NCI-H1694 (cell line): ENCODE measurements at regions not wholly inside any gene's neighbourhood (a gene's known extent, or its start where the extent isn't known, plus 50 kb on each side); places are given as distances from the start of the nearest gene placed in this dataset.
A peak's percentile ranks its signal among the peaks of the same experiment; 100 is the strongest.

Experiments
- DNase-seq: peaks from one replicate; lab custom pipeline; 2025; lab: John Stamatoyannopoulos, UW

- DNase-seq, result no peak
Measured at GRCh38 chr9:134967547-134967930, 49.8 kb upstream of the FCN1 start.

DNA sequence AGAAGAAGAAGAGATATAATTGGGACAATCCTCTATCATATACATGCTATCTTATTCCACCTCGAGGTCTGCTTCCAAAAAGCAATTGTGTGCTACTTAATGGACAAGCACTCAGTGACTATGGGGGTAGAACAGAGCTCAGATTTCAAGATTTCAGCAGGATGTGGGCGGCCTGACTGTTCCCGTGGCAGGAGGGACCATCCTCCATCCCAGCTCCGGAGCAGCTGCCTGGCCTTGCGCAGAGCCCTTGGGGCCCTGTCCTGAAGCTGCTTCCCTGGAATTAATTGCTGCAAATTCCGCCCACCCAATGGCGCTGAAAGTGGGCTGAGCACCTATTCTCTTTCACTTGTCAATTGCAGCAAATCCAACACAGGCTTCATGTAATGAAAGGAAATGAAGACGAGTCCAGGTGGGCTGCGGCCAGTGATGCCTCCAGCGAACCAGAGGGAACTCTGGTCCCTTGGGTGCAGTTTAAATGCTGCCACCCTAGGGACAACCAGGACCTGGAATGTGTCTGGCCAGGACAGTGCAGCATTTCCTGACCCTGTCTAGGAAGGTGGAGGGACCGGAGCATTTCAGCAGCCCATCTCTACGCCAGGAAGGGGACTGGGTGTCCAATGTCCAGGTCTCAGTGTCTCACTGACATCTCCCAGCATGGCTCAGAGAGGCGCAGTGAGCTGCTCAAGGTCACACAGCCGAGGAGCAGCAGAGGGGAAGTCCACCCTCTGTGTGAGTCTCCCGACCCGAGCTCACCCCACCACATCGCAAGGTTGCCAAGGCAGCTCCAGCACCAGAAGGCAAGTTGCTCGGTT is 50.5 kb upstream of the FCN1 start:
- DNase-seq, result no peak

DNA sequence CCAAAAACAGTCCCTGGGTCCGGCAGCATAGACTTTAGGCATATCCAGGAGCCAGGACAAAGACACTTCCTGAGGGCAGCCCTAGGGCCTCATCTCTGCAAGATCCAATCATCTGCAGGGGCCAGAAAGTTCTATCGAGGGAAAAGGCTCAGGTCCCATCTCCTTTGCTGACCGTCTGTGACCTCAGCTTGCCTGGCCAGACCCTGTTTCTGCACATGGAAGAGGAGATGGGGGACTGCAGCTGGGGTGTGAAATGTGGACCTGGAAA is 51.0 kb upstream of the FCN1 start:
- no peak for DNase-seq

GRCh38 chr9:134969156-134970045 is 51.7 kb upstream of the FCN1 start:
- DNase-seq, result no peak

DNA sequence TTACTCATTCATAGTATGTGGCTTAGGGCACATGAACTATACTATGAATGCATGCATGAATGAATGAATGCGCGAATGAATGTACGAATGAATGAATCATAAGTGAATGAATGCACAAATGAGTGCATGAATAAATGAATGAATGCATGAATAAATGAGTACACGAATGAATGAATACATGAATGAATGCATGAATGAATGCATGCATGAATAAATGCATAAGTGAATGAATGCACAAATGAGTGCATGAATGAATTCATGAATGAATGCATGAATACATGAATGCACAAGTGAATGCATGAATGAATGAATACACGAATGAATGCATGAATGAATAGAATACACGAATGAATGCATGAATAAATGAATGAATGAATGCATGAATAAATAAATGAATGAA is 52.5 kb upstream of the FCN1 start:
- no peak for DNase-seq

DNA sequence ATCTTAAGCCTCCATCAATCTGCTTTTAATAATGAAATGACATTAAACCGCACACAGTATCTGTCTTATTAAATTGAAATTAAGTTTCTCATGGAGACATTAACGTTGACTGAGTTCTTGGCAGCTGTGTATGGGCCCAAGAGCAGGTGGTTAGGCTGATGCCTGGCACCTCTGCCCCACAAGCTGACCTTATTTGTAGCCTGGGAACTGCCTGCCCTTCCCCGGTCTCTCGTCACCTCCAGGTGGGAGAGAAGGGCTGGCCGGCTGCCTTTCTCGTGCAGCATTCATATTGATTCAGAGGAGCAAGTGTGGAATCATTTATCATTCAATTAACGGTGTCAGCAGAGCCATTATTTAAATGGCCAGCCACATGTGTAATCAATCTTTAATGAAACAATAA is 53.0 kb upstream of the FCN1 start:
- no peak for DNase-seq

DNA sequence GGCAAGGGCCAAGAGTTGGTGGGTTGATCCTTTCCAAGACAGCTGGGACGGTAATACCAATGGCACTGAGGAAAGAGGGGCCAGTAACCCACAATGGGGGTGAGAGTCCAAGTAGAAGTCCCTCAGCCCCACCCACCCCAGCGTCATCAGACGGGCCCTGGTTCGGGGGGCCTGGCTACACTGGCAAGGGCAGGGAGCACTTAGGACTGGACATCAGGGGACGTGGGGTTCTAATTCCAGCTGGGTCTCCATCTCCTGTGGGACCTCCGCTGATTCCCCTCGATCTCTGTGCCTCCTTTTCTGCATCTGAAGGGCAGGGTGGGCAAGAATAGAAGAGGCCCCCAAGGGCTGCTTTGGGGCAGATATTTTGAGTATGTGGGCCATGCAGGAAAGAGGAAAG is 53.5 kb upstream of the FCN1 start:
- no peak for DNase-seq

GRCh38 chr9:134971696-134972095 is 54.0 kb upstream of the FCN1 start:
- no peak for DNase-seq

DNA sequence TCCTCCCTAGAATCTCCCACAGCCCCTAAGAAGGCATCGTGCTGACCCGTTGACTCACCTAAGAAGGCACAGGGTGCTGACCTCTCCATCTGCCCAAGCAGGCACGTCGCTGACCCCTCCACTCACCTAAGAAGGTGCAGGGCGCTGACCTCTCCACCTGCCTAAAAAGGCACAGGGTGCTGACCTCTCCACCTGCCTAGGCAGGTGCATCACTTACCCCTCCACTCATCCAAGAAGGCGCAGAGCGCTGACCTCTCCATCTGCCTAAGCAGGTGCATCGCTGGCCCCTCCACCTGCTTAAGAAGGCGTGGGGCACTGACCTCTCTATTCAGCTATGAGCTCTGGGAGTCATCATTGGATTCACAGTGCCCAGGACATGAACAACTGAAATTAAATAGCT is 54.4 kb upstream of the FCN1 start:
- DNase-seq, result no peak

- DNase-seq, result no peak
Measured at GRCh38 chr9:134975253-134975652, 57.5 kb upstream of the FCN1 start.

GRCh38 chr9:134976403-134976802 is 58.7 kb upstream of the FCN1 start:
- no peak for DNase-seq

- DNase-seq, result peak; percentile 53
Measured at GRCh38 chr9:134978272-134978671, 60.6 kb upstream of the FCN1 start.

DNA sequence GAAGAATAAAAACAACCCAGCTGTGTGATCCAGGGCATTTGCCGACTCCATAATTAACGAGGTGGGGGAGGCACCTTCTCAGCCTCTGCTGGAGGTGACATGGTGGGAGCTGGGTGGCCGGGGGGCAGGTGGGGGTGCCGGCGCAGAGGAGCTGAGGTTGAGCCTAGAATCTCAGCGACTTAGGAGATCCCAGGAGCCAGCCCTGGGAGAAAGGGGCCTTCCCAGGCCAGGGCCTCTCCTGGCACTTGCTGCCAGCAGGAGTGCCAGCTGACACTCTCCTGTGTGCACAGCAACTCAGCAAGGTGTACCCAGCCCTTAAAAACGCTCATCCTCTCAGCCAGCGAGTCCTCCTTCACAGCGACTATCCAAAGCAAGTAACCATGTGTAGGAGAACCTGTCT is 62.8 kb upstream of the FCN1 start:
- no peak for DNase-seq

GRCh38 chr9:134980991-134981390 is 63.3 kb upstream of the FCN1 start:
- DNase-seq, result no peak

DNA sequence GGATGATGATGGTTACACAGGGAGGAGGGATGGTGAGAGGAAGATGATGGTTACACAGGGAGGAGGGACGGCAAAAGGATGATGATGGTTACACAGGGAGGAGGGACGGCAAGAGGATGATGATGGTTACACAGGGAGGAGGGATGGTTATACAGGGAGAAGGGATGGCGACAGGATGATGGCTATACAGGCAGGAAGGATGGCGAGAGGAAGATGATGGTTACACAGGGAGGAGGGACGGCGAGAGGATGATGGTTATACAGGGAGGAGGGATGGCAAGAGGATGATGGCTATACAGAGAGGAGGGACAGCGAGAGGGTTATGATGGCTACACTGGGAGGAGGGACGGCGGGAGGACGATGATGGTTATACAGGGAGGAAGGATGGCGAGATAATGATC is 64.1 kb upstream of the FCN1 start:
- DNase-seq, result no peak

- DNase-seq, result no peak
Measured at GRCh38 chr9:134982311-134982710, 64.6 kb upstream of the FCN1 start.

DNA sequence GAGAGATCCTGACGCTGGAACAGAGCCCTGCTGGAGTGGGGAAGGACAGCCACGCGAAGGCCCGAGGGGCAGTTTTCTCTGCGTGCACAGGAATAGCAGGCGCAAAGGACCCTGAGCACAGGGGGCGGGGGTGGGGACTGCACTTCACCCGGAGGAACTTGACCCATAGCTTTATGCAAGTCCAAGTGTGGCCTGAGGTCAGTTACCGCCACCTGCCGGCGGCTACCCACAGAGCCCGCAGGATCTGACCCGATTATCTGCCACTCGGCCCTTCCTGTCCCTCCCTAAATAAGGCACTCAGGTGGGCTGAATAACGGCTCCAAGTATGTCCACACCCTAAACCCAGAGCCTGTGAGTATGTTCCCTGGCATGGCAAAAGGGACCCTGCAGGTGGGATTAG is 65.4 kb upstream of the FCN1 start:
- no peak for DNase-seq

GRCh38 chr9:134983506-134984371 is 66.0 kb upstream of the FCN1 start:
- DNase-seq, result no peak

DNA sequence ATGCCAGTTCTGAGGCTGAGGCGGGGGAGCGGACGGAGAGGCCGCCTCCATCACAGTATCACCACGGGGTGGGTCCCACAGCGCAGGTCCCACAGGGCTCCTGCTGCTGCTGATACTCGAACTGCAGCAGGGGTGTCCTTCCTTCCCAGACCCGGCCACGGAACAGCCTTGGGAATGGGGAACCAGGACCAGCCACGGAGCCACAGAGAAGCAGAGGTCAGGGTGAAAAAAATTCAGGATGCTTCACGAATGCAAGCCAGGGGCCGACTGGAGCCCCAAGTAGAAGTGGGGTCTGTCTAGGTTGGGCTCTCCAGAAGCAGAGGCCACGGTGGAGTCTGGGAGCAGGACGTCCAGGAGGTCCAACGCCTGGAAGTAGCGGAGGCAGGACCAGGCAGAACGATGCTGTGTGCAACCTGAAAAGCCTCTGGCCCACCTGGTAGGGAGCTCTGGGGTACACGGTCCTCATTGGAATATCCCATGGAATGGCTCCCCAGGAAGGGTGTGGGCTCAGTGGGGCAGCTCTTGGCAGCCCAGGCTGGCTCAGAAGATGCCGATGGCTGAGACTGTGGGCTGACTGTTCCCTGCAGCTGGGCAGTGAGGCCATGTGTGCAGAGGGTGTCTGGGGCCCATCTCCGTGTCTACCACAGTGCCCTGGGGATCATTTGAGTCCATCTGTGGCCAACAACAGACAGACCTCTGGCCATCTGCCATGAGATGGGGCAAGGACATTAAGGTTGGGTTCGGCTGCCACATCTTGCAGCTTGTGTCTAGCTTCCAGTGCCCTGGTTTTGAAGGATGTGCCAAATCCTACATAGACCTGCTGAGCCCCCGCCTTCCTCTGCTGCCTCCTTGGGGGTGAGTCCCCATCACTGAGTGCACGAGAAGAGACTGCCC is 66.9 kb upstream of the FCN1 start:
- DNase-seq, result no peak

DNA sequence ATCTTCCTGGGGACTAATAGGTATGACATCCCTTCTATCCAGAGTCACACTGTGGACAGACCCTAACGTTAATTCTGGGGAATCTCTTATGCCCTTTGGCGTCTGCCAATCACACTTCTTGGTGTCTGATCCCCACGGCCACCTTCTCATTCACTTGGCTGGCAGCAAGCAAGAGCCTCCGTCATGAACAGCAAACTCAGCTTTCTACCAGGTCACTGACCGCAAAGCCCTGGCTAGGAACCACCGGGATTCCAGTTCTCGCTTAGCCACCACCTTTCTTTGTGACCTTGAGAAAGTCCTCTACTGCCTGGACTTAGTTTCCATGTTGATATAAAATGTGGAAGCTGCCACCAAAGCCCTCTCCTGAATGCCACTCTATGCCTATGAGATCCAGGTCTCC is 67.7 kb upstream of the FCN1 start:
- no peak for DNase-seq

DNA sequence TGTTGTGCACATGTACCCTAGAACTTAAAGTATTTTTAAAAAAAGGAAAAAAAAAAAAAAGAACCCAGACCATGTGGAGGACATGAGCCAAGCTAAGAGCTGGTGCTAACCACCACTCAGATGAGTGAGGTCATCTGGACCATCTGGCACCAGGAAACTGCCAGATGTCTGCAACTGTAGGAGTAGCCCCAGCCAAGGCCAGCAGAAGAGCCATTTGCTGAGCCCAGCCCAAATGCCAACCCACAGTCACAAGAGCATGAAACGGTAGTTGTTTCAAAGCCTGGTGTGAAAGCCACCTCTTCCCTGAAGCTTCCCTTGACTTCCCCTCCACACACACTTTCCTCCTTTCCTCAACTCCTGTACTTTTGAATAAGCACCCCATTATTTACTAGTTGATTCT is 69.2 kb upstream of the FCN1 start:
- DNase-seq, result no peak

- DNase-seq, result no peak
Measured at GRCh38 chr9:134987376-134987775, 69.7 kb upstream of the FCN1 start.
